K562 (cell line): ENCODE measurements at regions not wholly inside any gene's neighbourhood (a gene's known extent, or its start where the extent isn't known, plus 50 kb on each side); places are given as distances from the start of the nearest gene placed in this dataset.

Source experiments
- GABPA ChIP-seq: fragments of 200-800 bp; sonication (Bioruptor generic); conservative IDR thresholded peaks from 2 replicates; pipeline ENCODE4 v1.6.1; 2016; ENCODE audit warnings: low read depth, missing genetic modification characterization, missing compliant biosample characterization
- GATAD2A ChIP-seq: fragments of 450-650 bp; IDR thresholded peaks from 2 replicates; pipeline ENCODE4 v1.6.1; 2017
- POLR2A ChIP-seq: fragments of 450-650 bp; conservative IDR thresholded peaks from 2 replicates; pipeline ENCODE4 v1.6.1; 2016
- SP1 ChIP-seq: sonication (generic); formaldehyde crosslinking; IDR thresholded peaks from 2 replicates; pipeline ENCODE4 v1.8.1; 2022; ENCODE audit warnings: mild to moderate bottlenecking, missing genetic modification reagents
- ZNF354B ChIP-seq: fragments of 250-450 bp; sonication (Bioruptor Pico); IDR thresholded peaks from 2 replicates; pipeline ENCODE4 v1.4.0; 2020
- ZNF830 ChIP-seq: fragments of 250-450 bp; sonication (Bioruptor Pico); IDR thresholded peaks from 2 replicates; pipeline ENCODE4 v1.5.0; 2021; ENCODE audit warnings: mild to moderate bottlenecking
- TF ChIP-seq, protein P1 (sequence below): fragments of 250-450 bp; sonication (Bioruptor Pico); IDR thresholded peaks from 2 replicates; pipeline ENCODE4 v1.8.0; 2021; ENCODE audit warnings: moderate library complexity, mild to moderate bottlenecking, inconsistent platforms
- TF ChIP-seq, protein P2 (sequence below), 3 experiments: IDR thresholded peaks in 2 of 3; conservative IDR thresholded peaks in 1 of 3; 2 replicates each; pipeline ENCODE4 v1.5.1; 2011 to 2012; ENCODE audit warnings: low read length in 3 of 3, mild to moderate bottlenecking in 3 of 3, control low read depth in 2 of 3, improper control_type of control experiment in 1 of 3, inconsistent platforms in 1 of 3, low read depth in 1 of 3, mixed read lengths in 1 of 3, moderate library complexity in 1 of 3; ENCODE audit not compliant: insufficient read depth in 2 of 3

DNA sequence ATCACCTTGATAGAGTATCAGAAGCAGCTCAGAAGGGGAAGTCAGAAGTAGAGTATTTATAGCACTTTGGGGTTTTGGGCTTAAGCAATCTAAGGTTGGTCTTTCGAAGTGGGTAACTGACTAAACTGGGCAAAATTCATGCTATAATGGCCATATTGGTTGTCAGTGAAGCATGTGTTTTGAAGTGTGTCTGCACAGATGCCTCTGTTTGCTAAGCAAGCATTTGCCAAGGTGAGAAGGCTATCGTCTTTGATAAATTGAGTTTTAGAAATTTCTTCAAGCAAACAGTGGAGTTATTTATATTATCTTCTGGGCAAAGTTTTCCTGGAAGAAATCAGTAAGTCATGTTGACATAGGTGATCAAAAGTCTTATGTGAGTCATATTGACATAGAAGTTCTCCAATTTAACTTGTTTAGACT is 412.8 kb upstream of the TGFBR2 start:
- no peak for TF ChIP-seq ZNF830 (CRISPR knock-in tag)
- no peak for TF ChIP-seq POLR2A
- TF ChIP-seq GABPA: no peak
- no peak for TF ChIP-seq GATAD2A
- TF ChIP-seq, protein P1, sequence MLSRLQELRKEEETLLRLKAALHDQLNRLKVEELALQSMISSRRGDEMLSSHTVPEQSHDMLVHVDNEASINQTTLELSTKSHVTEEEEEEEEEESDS (CRISPR knock-in tag): no peak
- no peak for TF ChIP-seq ZNF354B (CRISPR knock-in tag)
- TF ChIP-seq SP1 (CRISPR knock-in tag): no peak
- TF ChIP-seq, protein P2, sequence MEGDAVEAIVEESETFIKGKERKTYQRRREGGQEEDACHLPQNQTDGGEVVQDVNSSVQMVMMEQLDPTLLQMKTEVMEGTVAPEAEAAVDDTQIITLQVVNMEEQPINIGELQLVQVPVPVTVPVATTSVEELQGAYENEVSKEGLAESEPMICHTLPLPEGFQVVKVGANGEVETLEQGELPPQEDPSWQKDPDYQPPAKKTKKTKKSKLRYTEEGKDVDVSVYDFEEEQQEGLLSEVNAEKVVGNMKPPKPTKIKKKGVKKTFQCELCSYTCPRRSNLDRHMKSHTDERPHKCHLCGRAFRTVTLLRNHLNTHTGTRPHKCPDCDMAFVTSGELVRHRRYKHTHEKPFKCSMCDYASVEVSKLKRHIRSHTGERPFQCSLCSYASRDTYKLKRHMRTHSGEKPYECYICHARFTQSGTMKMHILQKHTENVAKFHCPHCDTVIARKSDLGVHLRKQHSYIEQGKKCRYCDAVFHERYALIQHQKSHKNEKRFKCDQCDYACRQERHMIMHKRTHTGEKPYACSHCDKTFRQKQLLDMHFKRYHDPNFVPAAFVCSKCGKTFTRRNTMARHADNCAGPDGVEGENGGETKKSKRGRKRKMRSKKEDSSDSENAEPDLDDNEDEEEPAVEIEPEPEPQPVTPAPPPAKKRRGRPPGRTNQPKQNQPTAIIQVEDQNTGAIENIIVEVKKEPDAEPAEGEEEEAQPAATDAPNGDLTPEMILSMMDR (IDR thresholded peaks at IDR 0.05 in 2 of 3, conservative IDR thresholded peaks at IDR 0.05 in 1 of 3; ENCODE audit: insufficient read depth in 2 of 3, low read depth in 1 of 3, low read length in 3 of 3): no peak
